Activated B cell treated with CpG ODN at 0.5 μM for 24 hours (primary cell): ENCODE measurements at regions not wholly inside any gene's neighbourhood (a gene's known extent, or its start where the extent isn't known, plus 50 kb on each side); places are given as distances from the start of the nearest gene placed in this dataset.
"Not testable (repeated sequence)": the region's sequence is repeated elsewhere in the genome, so short reads cannot be mapped to it uniquely, and the experiment has no call there.

ENCODE experiments used
- ATAC-seq: fragments of 200-7000 bp; cut with Tn5 transposase; one replicate; pipeline ENCODE4 v1.10.0; 2021; ENCODE audit warnings: low read depth, mild to moderate bottlenecking, moderate library complexity
- CTCF ChIA-PET: fragments of 350-600 bp; sonication (Branson Sonifier 250); formaldehyde crosslinking; loops from one replicate; lab custom pipeline; 2021; ENCODE audit warnings: antibody characterized with exemption; lab: Charles Lee
- POLR2A ChIA-PET: fragments of 350-600 bp; sonication (Branson Sonifier 250); formaldehyde crosslinking; loops from one replicate; lab custom pipeline; 2021; ENCODE audit warnings: antibody characterized with exemption; lab: Charles Lee
- DNase-seq: peaks from one replicate; pipeline ENCODE4 v3.0.0; 2022
- H3K27ac Mint-ChIP-seq: one replicate; pipeline ENCODE4 v1.8.0; 2020; ENCODE audit warnings: mixed read lengths
- H3K27me3 Mint-ChIP-seq: one replicate; pipeline ENCODE4 v1.8.0; 2021; ENCODE audit warnings: mixed read lengths
- H3K36me3 Mint-ChIP-seq: one replicate; pipeline ENCODE4 v1.8.0; 2021; ENCODE audit warnings: low read depth, mixed read lengths
- H3K4me1 Mint-ChIP-seq: one replicate; pipeline ENCODE4 v1.8.0; 2021; ENCODE audit warnings: mixed read lengths
- H3K4me3 Mint-ChIP-seq: one replicate; pipeline ENCODE4 v1.8.0; 2020; ENCODE audit warnings: mild to moderate bottlenecking, mixed read lengths
- H3K9me3 Mint-ChIP-seq: one replicate; pipeline ENCODE4 v1.8.0; 2020; ENCODE audit warnings: mixed read lengths
- intact Hi-C: fragments of 100-400 bp; cut with micrococcal nuclease; formaldehyde crosslinking; loops from one replicate; pipeline ENCODE4 v1.15.1; 2024
- TF ChIP-seq, protein P1 (sequence below): fragments of 200-600 bp; IDR thresholded peaks from one replicate; pipeline ENCODE4 v1.8.0; 2022; ENCODE audit warnings: antibody characterized with exemption, mild to moderate bottlenecking

GRCh38 chr3:139111392-139112229, 66.9 kb upstream of the PRR23C start:
- peaks cover 8% of the 10 kb centered on the region for H3K27me3 Mint-ChIP-seq
- DNase-seq (no peak), ATAC-seq (no peak)
- intact Hi-C loops: loop anchor here (1.0 kb wide), 1 partner anchor 218 kb away; no protein-coding TSS in a partner anchor
- no peak overlapping the region for H3K27ac Mint-ChIP-seq
- TF ChIP-seq, protein P1, sequence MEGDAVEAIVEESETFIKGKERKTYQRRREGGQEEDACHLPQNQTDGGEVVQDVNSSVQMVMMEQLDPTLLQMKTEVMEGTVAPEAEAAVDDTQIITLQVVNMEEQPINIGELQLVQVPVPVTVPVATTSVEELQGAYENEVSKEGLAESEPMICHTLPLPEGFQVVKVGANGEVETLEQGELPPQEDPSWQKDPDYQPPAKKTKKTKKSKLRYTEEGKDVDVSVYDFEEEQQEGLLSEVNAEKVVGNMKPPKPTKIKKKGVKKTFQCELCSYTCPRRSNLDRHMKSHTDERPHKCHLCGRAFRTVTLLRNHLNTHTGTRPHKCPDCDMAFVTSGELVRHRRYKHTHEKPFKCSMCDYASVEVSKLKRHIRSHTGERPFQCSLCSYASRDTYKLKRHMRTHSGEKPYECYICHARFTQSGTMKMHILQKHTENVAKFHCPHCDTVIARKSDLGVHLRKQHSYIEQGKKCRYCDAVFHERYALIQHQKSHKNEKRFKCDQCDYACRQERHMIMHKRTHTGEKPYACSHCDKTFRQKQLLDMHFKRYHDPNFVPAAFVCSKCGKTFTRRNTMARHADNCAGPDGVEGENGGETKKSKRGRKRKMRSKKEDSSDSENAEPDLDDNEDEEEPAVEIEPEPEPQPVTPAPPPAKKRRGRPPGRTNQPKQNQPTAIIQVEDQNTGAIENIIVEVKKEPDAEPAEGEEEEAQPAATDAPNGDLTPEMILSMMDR: no peak
- CTCF ChIA-PET: interaction anchor here (0.8 to 1.2 kb wide), 2 partner anchors 9 to 1752 kb away, joined by 3 to 7 read pairs; no protein-coding TSS in a partner anchor
- no peaks in the 10 kb centered on the region for H3K9me3 Mint-ChIP-seq
- H3K4me1 Mint-ChIP-seq: peaks cover 4% of the 10 kb centered on the region
- POLR2A ChIA-PET: no interaction called here
- H3K36me3 Mint-ChIP-seq: no peaks in the 10 kb centered on the region
- no peak overlapping the region for H3K4me3 Mint-ChIP-seq

DNA sequence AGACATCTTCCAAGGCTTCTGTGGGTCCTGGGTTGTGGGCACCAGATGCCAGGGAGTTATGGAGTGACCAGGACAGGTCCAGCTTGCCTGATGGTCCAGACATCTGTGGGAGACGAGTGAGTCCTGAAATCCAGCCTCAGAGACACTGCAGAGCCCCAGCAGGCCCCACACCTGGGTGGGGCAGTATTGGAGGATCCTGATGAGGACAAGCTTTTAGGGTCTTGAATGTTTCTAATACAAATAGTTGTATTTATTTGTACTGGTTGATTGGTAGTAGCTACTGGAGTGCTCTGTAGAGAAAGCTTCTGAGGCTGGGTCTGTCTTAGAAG, 67.5 kb upstream of the PRR23C start:
- no peak for DNase-seq
- ChIA-PET POLR2A (no interaction called here), CTCF (interaction anchor here (0.8 to 1.2 kb wide), 2 partner anchors 8 to 1751 kb away, joined by 3 to 7 read pairs; no protein-coding TSS in a partner anchor)
- Mint-ChIP-seq H3K9me3 (no peaks in the 10 kb centered on the region), H3K4me3 (no peak overlapping the region), H3K4me1 (peaks cover 4% of the 10 kb centered on the region), H3K27me3 (peaks cover 8% of the 10 kb centered on the region), H3K36me3 (no peaks in the 10 kb centered on the region), H3K27ac (no peak overlapping the region)
- TF ChIP-seq, protein P1: no peak
- no peak for ATAC-seq
- intact Hi-C loops: loop anchor here (1.0 kb wide), 1 partner anchor 217 kb away; no protein-coding TSS in a partner anchor

- DNase-seq (no peak), ATAC-seq (no peak)
- H3K27ac Mint-ChIP-seq: no peak overlapping the region
- ChIA-PET POLR2A (no interaction called here), CTCF (no interaction called here)
- intact Hi-C loops: no loop called here
- H3K36me3 Mint-ChIP-seq: no peaks in the 10 kb centered on the region
- peaks cover 8% of the 10 kb centered on the region for H3K27me3 Mint-ChIP-seq
- TF ChIP-seq, protein P1: no peak
- H3K9me3 Mint-ChIP-seq: no peaks in the 10 kb centered on the region
- no peak overlapping the region for H3K4me3 Mint-ChIP-seq
- H3K4me1 Mint-ChIP-seq: peaks cover 4% of the 10 kb centered on the region
These were observed 68.7 kb upstream of the PRR23C start for GRCh38 chr3:139113231-139113992.

DNA sequence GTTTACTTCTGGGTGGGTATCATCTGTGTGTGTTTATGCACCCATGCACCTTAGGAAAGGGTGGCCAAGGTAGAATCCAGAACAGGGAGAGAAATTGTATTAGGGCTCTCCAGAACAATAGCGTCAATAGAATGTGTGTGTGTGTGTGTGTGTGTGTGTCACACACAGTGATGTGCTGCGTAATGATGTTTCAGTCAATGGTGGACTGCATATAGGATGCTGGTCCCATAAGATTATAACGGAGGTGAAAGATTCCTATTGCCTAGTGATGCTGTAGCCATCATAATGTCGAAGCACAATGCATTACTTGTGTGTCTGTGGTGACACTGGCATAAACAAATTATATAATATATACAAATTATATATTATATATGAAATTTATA, 69.3 kb upstream of the PRR23C start:
- DNase-seq: no peak
- H3K4me3 Mint-ChIP-seq: no peak overlapping the region
- H3K9me3 Mint-ChIP-seq: no peaks in the 10 kb centered on the region
- intact Hi-C loops: no loop called here
- TF ChIP-seq, protein P1: no peak
- peaks cover 8% of the 10 kb centered on the region for H3K27me3 Mint-ChIP-seq
- CTCF ChIA-PET: no interaction called here
- H3K4me1 Mint-ChIP-seq: peaks cover 4% of the 10 kb centered on the region
- POLR2A ChIA-PET: no interaction called here
- H3K36me3 Mint-ChIP-seq: no peaks in the 10 kb centered on the region
- ATAC-seq: no peak
- no peak overlapping the region for H3K27ac Mint-ChIP-seq

GRCh38 chr3:139116631-139117030, 71.9 kb upstream of the PRR23C start:
- ATAC-seq, H3K9me3 Mint-ChIP-seq, H3K36me3 Mint-ChIP-seq, intact Hi-C loops, POLR2A ChIA-PET, CTCF ChIA-PET, H3K27ac Mint-ChIP-seq, H3K4me3 Mint-ChIP-seq, H3K27me3 Mint-ChIP-seq, DNase-seq, H3K4me1 Mint-ChIP-seq: not testable (repeated sequence)
